ENCODE measurements at regions not wholly inside any gene's neighbourhood (a gene's known extent, or its start where the extent isn't known, plus 50 kb on each side); places are given as distances from the start of the nearest gene placed in this dataset.

GRCh38 chr14:98297567-98297966 is 974.4 kb downstream of the BCL11B start:
- H3K27ac ChIP-seq (ENCODE audit: poor library complexity, severe bottlenecking): no peak overlapping the region
- no peaks in the 10 kb centered on the region for H3K27me3 ChIP-seq (ENCODE audit: insufficient read depth, poor library complexity, severe bottlenecking)
- no peak for ATAC-seq (ENCODE audit: low read depth)
- no peaks in the 10 kb centered on the region for H3K9me3 ChIP-seq (ENCODE audit: severe bottlenecking)
- H3K4me3 ChIP-seq (ENCODE audit: severe bottlenecking): no peak overlapping the region
- no peaks in the 10 kb centered on the region for H3K36me3 ChIP-seq (ENCODE audit: low read depth)
- peaks cover 6% of the 10 kb centered on the region for H3K4me1 ChIP-seq (ENCODE audit: insufficient read depth, poor library complexity, severe bottlenecking)
- no peak for TF ChIP-seq CTCF (IDR thresholded peaks at IDR 0.05; ENCODE audit: poor library complexity, severe bottlenecking)
- DNase-seq (ENCODE audit: low spot score): no peak

GRCh38 chr14:98298481-98299244 is 973.3 kb downstream of the BCL11B start:
- Histone ChIP-seq H3K4me1 (ENCODE audit: insufficient read depth, poor library complexity, severe bottlenecking) (peaks cover 3% of the 10 kb centered on the region), H3K27ac (ENCODE audit: poor library complexity, severe bottlenecking) (no peak overlapping the region), H3K36me3 (ENCODE audit: low read depth) (no peaks in the 10 kb centered on the region), H3K4me3 (ENCODE audit: severe bottlenecking) (no peak overlapping the region), H3K27me3 (ENCODE audit: insufficient read depth, poor library complexity, severe bottlenecking) (no peaks in the 10 kb centered on the region), H3K9me3 (ENCODE audit: severe bottlenecking) (no peaks in the 10 kb centered on the region)
- no peak for DNase-seq (ENCODE audit: low spot score)
- TF ChIP-seq CTCF (IDR thresholded peaks at IDR 0.05; ENCODE audit: poor library complexity, severe bottlenecking): no peak
- ATAC-seq (ENCODE audit: low read depth): no peak; the same call in 2 of the 3 replicates

- ATAC-seq (ENCODE audit: low read depth) (no peak), DNase-seq (ENCODE audit: low spot score) (no peak)
- Histone ChIP-seq H3K4me3 (ENCODE audit: severe bottlenecking) (no peak overlapping the region), H3K4me1 (ENCODE audit: insufficient read depth, poor library complexity, severe bottlenecking) (no peaks in the 10 kb centered on the region), H3K36me3 (ENCODE audit: low read depth) (no peaks in the 10 kb centered on the region), H3K27ac (ENCODE audit: poor library complexity, severe bottlenecking) (no peak overlapping the region), H3K9me3 (ENCODE audit: severe bottlenecking) (no peaks in the 10 kb centered on the region), H3K27me3 (ENCODE audit: insufficient read depth, poor library complexity, severe bottlenecking) (no peaks in the 10 kb centered on the region)
- TF ChIP-seq CTCF (IDR thresholded peaks at IDR 0.05; ENCODE audit: poor library complexity, severe bottlenecking): no peak
Measured at GRCh38 chr14:98301681-98302080, 970.3 kb downstream of the BCL11B start.

- H3K27me3 ChIP-seq (ENCODE audit: insufficient read depth, poor library complexity, severe bottlenecking): no peaks in the 10 kb centered on the region
- DNase-seq (ENCODE audit: low spot score) (no peak), ATAC-seq (ENCODE audit: low read depth) (no peak)
- no peak overlapping the region for H3K4me3 ChIP-seq (ENCODE audit: severe bottlenecking)
- no peaks in the 10 kb centered on the region for H3K36me3 ChIP-seq (ENCODE audit: low read depth)
- H3K27ac ChIP-seq (ENCODE audit: poor library complexity, severe bottlenecking): no peak overlapping the region
- no peak for TF ChIP-seq CTCF (IDR thresholded peaks at IDR 0.05; ENCODE audit: poor library complexity, severe bottlenecking)
- no peaks in the 10 kb centered on the region for H3K4me1 ChIP-seq (ENCODE audit: insufficient read depth, poor library complexity, severe bottlenecking)
- no peaks in the 10 kb centered on the region for H3K9me3 ChIP-seq (ENCODE audit: severe bottlenecking)
Measured at GRCh38 chr14:98304574-98304973, 967.4 kb downstream of the BCL11B start.

GRCh38 chr14:98309591-98309990 is 962.4 kb downstream of the BCL11B start:
- H3K9me3 ChIP-seq (ENCODE audit: severe bottlenecking): no peaks in the 10 kb centered on the region
- no peak overlapping the region for H3K27ac ChIP-seq (ENCODE audit: poor library complexity, severe bottlenecking)
- H3K4me1 ChIP-seq (ENCODE audit: insufficient read depth, poor library complexity, severe bottlenecking): no peaks in the 10 kb centered on the region
- H3K4me3 ChIP-seq (ENCODE audit: severe bottlenecking): no peak overlapping the region
- no peaks in the 10 kb centered on the region for H3K36me3 ChIP-seq (ENCODE audit: low read depth)
- no peaks in the 10 kb centered on the region for H3K27me3 ChIP-seq (ENCODE audit: insufficient read depth, poor library complexity, severe bottlenecking)
- no peak for ATAC-seq (ENCODE audit: low read depth)
- no peak for TF ChIP-seq CTCF (IDR thresholded peaks at IDR 0.05; ENCODE audit: poor library complexity, severe bottlenecking)
- no peak for DNase-seq (ENCODE audit: low spot score)

Data from RWPE2 (cell line).